Keratinocyte (primary cell): ENCODE measurements at regions not wholly inside any gene's neighbourhood (a gene's known extent, or its start where the extent isn't known, plus 50 kb on each side); places are given as distances from the start of the nearest gene placed in this dataset.

ENCODE experiments used
- DNase-seq: peaks from one replicate; pipeline ENCODE4 v3.0.0-alpha.2; 2011; ENCODE audit warnings: low read depth, missing footprints, low spot score
- FAIRE-seq: peaks from 2 replicates; lab custom pipeline; 2011; peaks lifted over from hg19 to GRCh38; lab: Jason Lieb, UNC
- H2AFZ ChIP-seq: 2 replicates; pipeline ENCODE4 v1.6.0; 2012; ENCODE audit warnings: low read length, control low read depth, inconsistent platforms; ENCODE audit not compliant: control insufficient read depth
- H3K27ac ChIP-seq: 2 replicates; pipeline ENCODE4 v1.5.1; 2011; ENCODE audit warnings: low read length; ENCODE audit not compliant: control insufficient read depth, insufficient read depth
- H3K27me3 ChIP-seq: 3 replicates; pipeline ENCODE4 v1.6.0; 2011; ENCODE audit warnings: low read length; ENCODE audit not compliant: control insufficient read depth, insufficient read depth; ENCODE audit errors: extremely low read depth
- H3K36me3 ChIP-seq, 2 experiments: 2 replicates in 1 of 2; 3 replicates in 1 of 2; pipeline ENCODE4 v1.5.1; 2011; ENCODE audit warnings: low read length in 2 of 2, mild to moderate bottlenecking in 1 of 2; ENCODE audit not compliant: control insufficient read depth in 2 of 2, insufficient read depth in 2 of 2; ENCODE audit errors: extremely low read depth in 1 of 2
- H3K4me1 ChIP-seq: 3 replicates; pipeline ENCODE4 v1.5.1; 2011; ENCODE audit warnings: low read length; ENCODE audit not compliant: control insufficient read depth, insufficient read depth; ENCODE audit errors: extremely low read depth
- H3K4me2 ChIP-seq: 3 replicates; pipeline ENCODE4 v1.6.0; 2011; ENCODE audit warnings: low read depth, low read length; ENCODE audit not compliant: control insufficient read depth, insufficient read depth; ENCODE audit errors: extremely low read depth
- H3K4me3 ChIP-seq, 3 experiments: fragments of 200-600 bp in 1 of 3; sonication (generic) in 1 of 3; 2 replicates in 2 of 3; 3 replicates in 1 of 3; pipeline ENCODE4 v1.5.1; 2011 to 2016; ENCODE audit warnings: low read length in 3 of 3, mild to moderate bottlenecking in 3 of 3, control low read depth in 2 of 3, inconsistent platforms in 1 of 3, low read depth in 1 of 3, mixed read lengths in 1 of 3, mixed run types in 1 of 3, moderate library complexity in 1 of 3; ENCODE audit not compliant: control insufficient read depth in 2 of 3, insufficient read depth in 2 of 3; ENCODE audit errors: extremely low read depth in 1 of 3
- H3K79me2 ChIP-seq: 2 replicates; pipeline ENCODE4 v1.6.0; 2012; ENCODE audit warnings: low read length; ENCODE audit not compliant: control insufficient read depth, insufficient read depth
- H3K9ac ChIP-seq: 3 replicates; pipeline ENCODE4 v1.6.0; 2011; ENCODE audit warnings: low read length; ENCODE audit not compliant: control insufficient read depth, insufficient read depth; ENCODE audit errors: extremely low read depth
- H3K9me1 ChIP-seq: 3 replicates; pipeline ENCODE4 v1.6.0; 2011; ENCODE audit warnings: low read length; ENCODE audit not compliant: control insufficient read depth, insufficient read depth; ENCODE audit errors: extremely low read depth
- H3K9me3 ChIP-seq: 2 replicates; pipeline ENCODE4 v1.5.1; 2012; ENCODE audit warnings: low read depth, low read length; ENCODE audit not compliant: control insufficient read depth
- H4K20me1 ChIP-seq: 3 replicates; pipeline ENCODE4 v1.6.0; 2011; ENCODE audit warnings: low read length; ENCODE audit not compliant: control insufficient read depth, insufficient read depth; ENCODE audit errors: extremely low read depth
- EZH2 ChIP-seq: IDR thresholded peaks from one replicate; pipeline ENCODE4 v1.6.1; 2012; ENCODE audit warnings: inconsistent platforms, mild to moderate bottlenecking, low read length, moderate library complexity
- dilution Hi-C: fragments of 300-500 bp; cut with MboI; formaldehyde crosslinking; loops from one replicate; pipeline ENCODE4 v1.7.0; 2020; ENCODE audit warnings: low sequenced_read_pairs; ENCODE audit not compliant: extremely low pct_ligation_motif_present
- TF ChIP-seq, protein P1 (sequence below), 3 experiments: IDR thresholded peaks in 1 of 3; conservative IDR thresholded peaks in 1 of 3; optimal IDR thresholded peaks in 1 of 3; 2 replicates in 2 of 3; 3 replicates in 1 of 3; pipeline versions ENCODE3 to v1.5.1; 2011; ENCODE audit warnings: low read length in 3 of 3, mild to moderate bottlenecking in 3 of 3, moderate library complexity in 2 of 3, control low read depth in 1 of 3, inconsistent platforms in 1 of 3; ENCODE audit not compliant: insufficient read depth in 2 of 3; ENCODE audit errors: extremely low read depth in 1 of 3

DNA sequence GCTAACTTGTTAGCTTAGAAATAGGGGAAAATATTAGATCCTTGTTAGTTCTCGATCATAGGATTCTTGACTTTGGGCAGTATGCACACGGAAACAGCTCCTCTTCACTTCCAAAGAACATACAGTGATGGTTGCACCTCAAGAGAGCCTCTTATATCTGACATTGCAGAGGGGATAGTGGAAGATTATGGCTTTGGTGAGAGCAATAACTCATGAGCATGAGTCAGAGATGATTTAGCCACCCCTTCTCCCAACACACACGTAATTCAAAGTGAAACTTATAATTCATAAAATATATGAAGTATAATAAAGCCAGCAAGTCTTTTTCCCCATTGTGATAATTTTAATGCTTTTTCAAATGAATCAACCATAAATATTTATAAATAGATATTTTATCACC is 683.7 kb downstream of the POM121L12 start:
- dilution Hi-C loops = no loop called here
- H3K36me3 ChIP-seq = no peaks in the 10 kb centered on the region
- H3K9ac ChIP-seq = no peak overlapping the region
- TF ChIP-seq, protein P1, sequence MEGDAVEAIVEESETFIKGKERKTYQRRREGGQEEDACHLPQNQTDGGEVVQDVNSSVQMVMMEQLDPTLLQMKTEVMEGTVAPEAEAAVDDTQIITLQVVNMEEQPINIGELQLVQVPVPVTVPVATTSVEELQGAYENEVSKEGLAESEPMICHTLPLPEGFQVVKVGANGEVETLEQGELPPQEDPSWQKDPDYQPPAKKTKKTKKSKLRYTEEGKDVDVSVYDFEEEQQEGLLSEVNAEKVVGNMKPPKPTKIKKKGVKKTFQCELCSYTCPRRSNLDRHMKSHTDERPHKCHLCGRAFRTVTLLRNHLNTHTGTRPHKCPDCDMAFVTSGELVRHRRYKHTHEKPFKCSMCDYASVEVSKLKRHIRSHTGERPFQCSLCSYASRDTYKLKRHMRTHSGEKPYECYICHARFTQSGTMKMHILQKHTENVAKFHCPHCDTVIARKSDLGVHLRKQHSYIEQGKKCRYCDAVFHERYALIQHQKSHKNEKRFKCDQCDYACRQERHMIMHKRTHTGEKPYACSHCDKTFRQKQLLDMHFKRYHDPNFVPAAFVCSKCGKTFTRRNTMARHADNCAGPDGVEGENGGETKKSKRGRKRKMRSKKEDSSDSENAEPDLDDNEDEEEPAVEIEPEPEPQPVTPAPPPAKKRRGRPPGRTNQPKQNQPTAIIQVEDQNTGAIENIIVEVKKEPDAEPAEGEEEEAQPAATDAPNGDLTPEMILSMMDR (optimal IDR thresholded peaks at IDR 0.05 in 1 of 3, IDR thresholded peaks at IDR 0.05 in 1 of 3, conservative IDR thresholded peaks at IDR 0.05 in 1 of 3; ENCODE audit: extremely low read depth in 1 of 3, insufficient read depth in 2 of 3, low read length in 3 of 3) = no peak
- TF ChIP-seq EZH2 = no peak
- no peaks in the 10 kb centered on the region for H4K20me1 ChIP-seq
- no peak overlapping the region for H2AFZ ChIP-seq
- no peaks in the 10 kb centered on the region for H3K27me3 ChIP-seq
- no peak for DNase-seq
- H3K4me3 ChIP-seq = no peak overlapping the region
- H3K4me1 ChIP-seq = no peaks in the 10 kb centered on the region
- H3K79me2 ChIP-seq = no peaks in the 10 kb centered on the region
- no peaks in the 10 kb centered on the region for H3K9me3 ChIP-seq
- H3K9me1 ChIP-seq = no peaks in the 10 kb centered on the region
- H3K4me2 ChIP-seq = no peak overlapping the region
- H3K27ac ChIP-seq = no peak overlapping the region
- no peak for FAIRE-seq

DNA sequence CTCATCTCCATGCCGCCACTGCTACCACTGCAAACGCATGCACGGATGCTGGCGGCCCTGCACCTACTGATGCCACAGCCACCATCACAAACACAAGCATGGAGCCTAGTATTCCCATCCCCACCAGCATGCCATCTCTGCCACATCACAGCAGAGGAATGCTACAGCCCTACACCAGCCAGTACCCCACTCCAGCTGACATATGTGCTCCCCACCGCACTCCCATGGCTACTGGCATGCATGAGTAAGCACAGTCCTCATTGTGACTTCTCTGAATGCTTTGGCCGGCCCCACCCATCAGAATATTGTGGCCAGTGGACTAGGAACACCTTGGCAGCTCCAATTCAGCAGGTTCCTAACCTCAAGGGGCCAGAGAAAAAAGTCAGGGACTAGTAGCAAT is 705.5 kb downstream of the POM121L12 start:
- H2AFZ ChIP-seq = no peak overlapping the region

More for the DNA sequence above, 705.5 kb downstream of the POM121L12 start:
- no peaks in the 10 kb centered on the region for H3K27me3 ChIP-seq
- no peaks in the 10 kb centered on the region for H3K9me1 ChIP-seq
- H3K4me1 ChIP-seq = peaks cover 15% of the 10 kb centered on the region
- no peak overlapping the region for H3K9ac ChIP-seq
- dilution Hi-C loops = no loop called here
- H3K27ac ChIP-seq = no peak overlapping the region
- FAIRE-seq (no peak), DNase-seq (no peak)
- H3K4me3 ChIP-seq = no peak overlapping the region
- no peak overlapping the region for H3K4me2 ChIP-seq
- no peaks in the 10 kb centered on the region for H3K36me3 ChIP-seq
- TF ChIP-seq EZH2 = no peak
- TF ChIP-seq, protein P1 (optimal IDR thresholded peaks at IDR 0.05 in 1 of 3, IDR thresholded peaks at IDR 0.05 in 1 of 3, conservative IDR thresholded peaks at IDR 0.05 in 1 of 3; ENCODE audit: extremely low read depth in 1 of 3, insufficient read depth in 2 of 3, low read length in 3 of 3) = no peak
- no peaks in the 10 kb centered on the region for H4K20me1 ChIP-seq
- H3K9me3 ChIP-seq = no peaks in the 10 kb centered on the region
- H3K79me2 ChIP-seq = no peaks in the 10 kb centered on the region
